Limb (tissue), 2 donors: ENCODE measurements at regions not wholly inside any gene's neighbourhood (a gene's known extent, or its start where the extent isn't known, plus 50 kb on each side); places are given as distances from the start of the nearest gene placed in this dataset.
"Not testable (repeated sequence)": the region's sequence is repeated elsewhere in the genome, so short reads cannot be mapped to it uniquely, and the experiment has no call there.

Experiments used
- DNase-seq, 2 donors: peaks; one replicate each; pipeline ENCODE4 v3.0.0-alpha.2; 2016; ENCODE audit errors: extremely low spot score in 2 of 2

DNA sequence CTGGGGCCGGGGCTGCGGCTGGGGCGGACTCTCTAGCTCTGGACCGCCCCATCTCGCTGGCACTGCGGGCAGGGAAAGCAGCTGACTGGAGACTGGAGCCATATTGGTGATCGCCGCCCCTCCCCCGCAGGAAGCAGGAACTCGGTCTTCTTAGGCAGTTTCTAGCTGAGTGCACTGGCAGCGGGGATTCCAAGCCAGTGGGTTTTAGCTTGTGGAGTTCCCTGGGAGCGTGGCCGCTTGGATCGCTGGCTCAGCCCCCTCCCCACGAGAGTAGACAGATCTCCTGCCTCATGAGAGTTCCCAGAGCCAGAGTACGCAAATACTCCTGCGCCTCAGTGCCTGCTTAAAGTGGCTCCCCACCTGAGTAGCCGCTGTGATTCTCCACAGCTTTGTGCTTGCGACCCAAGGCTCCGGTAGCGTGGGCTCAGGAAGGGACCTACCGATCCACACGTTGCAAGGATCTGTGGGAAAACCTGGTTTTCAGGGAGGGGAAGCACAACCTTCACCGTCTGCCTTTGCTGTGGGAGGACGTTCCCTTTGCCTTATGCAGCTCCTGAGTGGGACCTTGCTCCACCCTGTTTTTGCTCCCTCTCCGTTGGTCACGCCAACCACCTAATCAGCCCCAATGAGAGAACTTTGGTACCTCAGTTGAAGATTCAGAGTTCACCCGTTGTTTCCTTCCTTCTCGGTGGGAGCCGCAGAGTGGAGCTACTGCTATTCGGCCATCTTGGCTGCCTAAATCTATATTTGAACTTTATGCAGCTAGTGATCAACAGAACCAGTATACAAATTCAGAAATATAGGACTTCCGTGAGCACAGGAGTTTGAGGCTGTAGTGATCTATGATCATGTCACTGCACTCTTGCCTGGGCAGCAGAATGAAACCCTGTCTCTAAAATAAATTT is 803.9 kb upstream of the PCDH10 start:
- DNase-seq: no peak

DNA sequence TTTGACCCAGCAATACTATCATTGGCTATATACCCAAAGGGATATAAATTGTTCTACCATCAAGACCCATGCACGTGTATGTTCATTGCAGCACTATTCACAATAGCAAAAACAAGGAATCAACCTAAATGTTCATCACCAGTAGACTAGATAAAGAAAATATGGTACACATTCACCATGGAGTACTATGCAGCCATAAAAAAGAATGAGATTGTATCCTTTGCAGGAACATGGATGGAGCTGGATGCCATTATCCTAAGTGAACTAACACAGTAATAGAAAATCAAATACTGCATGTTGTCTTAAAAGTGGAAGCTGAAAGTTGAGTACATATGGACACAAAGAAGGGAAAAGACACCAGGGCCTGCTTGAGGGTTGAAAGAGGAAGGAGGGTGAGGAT is 803.1 kb upstream of the PCDH10 start:
- no peak for DNase-seq

DNA sequence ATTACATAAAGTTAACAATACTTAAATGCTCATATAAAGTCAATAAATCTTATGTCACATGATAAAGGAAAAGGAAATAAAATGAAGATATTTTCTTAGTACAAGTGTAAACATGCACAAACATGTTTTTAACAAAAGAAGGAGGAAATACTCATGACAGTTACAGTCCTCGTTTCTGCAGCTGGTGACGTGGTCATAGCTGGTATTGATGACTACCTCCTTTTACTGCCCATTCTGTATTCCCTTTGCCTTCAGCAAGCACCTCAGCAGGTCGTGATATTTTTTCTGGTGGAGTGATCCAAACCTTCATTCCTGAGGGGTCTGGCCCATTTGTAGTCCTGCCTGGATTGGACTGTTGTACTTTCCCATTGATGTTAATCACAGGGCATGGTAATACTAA is 797.5 kb upstream of the PCDH10 start:
- DNase-seq: not testable (repeated sequence)

DNA sequence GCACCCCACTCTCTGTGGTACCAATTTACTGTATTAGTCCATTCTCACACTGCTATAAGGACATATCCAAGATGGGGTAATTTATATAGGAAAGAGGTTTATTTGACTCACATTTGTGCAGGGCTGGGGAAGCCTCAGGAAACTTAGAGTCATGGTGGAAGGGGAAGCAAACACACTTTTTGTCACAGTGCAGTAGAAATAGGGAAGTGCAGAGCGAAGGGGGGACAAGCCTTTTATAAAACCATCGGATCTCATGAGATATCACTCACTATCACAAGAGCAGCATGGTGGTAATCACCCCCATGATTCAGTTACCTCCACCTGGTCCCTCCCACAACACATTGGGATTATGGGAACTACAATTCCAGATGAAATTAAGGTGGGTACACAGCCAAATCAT is 766.9 kb upstream of the PCDH10 start:
- no peak for DNase-seq

DNA sequence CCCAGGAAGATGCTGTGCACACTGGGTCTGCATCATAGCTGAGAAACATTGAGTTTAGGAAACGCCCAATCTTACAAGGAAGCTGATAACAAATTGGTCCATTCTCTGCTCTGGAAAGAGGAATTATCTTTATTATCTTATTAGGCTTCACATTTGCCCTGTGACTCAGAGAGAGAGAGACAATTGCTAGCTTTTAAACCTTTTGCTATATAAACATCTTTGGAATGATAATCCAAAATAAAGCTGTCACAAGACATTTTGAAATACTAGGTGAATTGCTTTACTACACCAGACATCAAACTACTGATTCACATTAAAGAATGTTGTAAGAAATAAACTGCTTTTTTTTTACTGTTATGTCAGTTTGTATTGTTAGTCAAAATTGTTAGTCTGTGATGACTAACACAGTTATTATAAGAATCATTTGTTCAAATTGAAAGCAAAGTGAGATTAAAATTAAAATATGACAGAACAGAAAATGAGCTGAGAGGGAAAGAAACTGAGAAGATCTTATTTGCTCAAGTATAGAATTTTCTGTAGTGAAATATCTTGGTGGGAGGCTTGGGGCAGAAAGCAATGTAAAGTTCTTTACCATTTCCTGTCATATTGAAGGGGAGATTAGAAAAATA is 765.4 kb upstream of the PCDH10 start:
- no peak for DNase-seq

DNA sequence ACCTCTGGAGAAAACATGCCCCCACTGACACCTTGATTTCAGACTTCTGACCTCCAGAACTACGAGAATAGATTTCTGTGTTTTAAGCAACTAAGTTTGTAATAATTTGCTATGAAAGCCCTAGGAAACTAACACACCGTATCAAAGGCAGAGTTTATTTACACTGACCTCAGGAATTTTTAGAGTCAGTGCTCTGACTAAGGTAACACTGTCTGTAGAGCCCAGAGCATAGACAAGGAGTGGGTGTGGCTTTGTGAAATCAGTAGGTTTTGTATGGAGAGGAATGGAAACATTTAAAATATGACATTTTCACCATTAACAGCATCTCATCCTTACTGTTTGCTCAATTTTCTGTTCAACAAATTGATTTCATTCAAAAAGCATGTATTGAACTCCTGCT is 764.4 kb upstream of the PCDH10 start:
- no peak for DNase-seq

DNA sequence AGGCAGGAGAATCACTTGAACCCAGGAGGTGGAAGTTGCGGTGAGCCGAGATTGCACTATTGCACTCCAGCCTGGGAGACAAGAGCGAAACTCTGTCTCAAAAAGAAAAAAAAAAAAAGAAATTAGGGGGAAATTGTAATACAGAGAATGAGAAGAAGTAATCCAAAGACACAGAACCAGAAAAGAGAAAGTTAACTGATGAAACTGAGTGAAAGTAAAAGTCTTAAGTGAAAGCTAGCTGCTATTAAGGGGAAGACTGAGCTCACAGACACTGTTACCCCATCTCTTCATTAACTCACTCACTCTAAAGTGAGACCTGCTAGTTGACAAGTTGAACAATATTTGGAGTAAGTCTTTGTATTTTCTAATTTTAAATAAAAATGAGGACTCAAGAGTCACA is 763.0 kb upstream of the PCDH10 start:
- DNase-seq: no peak

DNA sequence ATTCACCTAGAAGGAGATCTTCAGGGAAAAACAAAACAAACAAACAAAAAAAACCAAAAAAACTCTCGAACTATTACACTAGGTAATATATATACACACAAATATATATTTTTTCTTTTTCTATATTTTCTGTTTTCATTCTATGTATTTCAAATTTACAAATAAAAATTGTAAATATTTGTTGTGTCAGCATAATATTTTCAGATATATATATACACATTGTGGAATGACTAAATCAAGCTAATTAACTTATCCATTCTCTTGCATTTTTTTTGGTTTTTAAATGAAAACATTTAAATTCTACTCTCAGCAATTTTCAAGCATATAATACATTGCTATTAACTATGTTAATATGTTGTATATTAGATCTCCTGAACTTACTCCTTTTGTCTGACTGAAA is 762.0 kb upstream of the PCDH10 start:
- DNase-seq: no peak

DNA sequence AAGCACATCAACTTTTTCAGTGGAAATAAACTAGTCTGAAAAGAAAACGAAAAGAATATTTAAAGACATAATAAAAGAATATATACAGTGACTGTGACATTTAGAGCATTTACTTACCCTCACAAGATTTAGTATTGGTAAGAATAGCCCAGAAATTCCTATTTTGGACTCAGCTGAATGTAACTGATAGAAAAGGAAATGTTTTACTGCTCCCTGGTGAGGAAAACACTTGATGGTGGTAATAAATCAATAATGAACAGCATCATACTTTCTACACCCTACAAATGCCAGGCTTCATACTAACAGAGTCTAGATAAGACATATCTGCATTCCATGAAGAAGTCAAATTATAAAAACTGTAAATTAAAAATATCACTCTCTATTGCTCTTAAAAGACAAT is 753.5 kb upstream of the PCDH10 start:
- DNase-seq: no peak

DNA sequence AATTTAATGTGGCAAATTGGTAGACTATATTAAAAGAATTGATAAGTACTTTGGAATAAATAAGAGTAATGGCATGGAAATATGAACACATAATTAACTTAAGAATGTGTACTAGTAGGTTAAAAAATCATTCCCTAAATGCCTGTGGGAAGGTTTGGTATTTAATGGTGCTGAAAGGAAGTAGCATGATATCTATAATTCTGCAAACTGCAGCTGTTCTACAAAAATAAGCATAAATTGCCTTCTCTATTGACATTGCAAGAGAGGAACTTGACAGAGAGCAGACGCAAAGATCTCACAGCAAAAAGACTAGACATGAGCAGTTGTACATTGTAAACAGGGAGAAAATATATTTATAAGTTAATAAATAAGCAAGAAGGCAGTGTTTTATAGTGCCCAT is 752.5 kb upstream of the PCDH10 start:
- no peak for DNase-seq

DNA sequence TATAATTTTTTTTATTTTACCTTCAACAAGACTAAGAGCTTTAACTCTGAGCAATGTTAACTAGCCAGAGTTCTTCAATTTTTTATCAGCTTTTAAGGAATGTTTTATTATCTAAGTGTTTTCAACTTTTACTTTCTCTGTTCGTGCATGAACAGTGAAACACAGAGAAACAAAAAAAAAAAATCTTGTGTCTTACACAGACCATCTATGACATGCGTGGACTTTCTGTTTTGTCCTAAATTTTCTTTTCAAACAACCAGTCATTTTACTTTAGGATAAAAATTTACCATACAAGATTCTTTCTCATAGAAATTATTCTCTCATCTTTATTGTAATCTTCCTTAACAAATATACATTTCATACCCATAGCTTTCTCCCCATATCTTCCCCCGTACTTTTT is 731.9 kb upstream of the PCDH10 start:
- no peak for DNase-seq

DNA sequence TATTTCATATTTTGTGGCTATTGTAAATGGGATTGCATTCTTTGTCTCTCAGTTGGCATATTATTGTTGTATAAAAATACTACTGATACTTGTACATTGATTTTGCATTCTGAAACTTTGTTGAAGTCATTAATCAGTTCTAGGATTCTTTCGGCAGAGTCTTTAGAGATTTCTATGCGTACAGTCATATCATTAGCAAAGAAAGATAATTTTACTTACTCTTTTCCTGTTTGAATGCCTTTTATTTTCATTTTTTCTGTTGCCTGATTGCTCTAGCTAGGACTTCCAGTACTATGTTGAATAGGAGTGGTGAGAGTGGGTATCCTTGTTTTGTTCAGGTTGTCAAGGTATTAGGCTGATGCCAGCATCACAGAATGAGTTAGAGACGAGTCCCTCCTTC is 722.0 kb upstream of the PCDH10 start:
- DNase-seq: no peak

DNA sequence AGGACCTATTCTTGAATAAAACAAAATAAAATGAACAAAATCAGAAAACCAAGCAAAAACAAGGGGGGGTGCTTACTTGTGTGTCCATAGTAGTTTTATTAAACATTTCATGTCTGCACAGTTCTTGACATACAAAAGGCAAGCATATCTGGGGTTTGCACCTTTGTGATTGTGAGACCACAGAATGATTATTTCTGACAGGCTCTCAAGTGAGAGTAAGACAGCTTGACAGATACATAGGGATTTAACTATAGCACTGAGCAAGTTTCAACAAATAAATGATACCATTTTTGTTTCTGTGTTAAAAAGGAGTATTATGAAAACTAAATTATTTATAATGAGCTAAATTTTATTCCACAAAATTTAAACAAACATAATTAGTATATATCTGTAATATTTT is 712.0 kb upstream of the PCDH10 start:
- DNase-seq: no peak

DNA sequence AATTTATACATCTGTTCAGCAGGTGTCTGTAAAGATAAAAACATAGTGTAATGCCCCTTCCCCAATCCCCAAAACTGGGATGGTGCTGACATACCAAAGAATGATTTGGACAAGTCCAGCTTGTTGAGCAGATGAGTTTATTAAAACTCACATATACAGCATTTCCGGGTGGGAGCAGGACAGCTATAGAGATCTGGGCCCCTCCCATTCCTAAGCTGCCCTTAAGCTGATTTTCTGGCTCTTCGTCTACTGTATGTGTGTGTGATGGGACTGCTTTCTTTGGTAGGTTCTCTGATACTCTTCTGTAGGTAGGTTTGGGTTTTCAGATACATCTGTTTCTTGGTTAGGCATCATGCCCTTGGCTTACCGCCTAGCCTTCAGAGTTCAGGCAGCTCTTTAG is 703.7 kb upstream of the PCDH10 start:
- DNase-seq: no peak

DNA sequence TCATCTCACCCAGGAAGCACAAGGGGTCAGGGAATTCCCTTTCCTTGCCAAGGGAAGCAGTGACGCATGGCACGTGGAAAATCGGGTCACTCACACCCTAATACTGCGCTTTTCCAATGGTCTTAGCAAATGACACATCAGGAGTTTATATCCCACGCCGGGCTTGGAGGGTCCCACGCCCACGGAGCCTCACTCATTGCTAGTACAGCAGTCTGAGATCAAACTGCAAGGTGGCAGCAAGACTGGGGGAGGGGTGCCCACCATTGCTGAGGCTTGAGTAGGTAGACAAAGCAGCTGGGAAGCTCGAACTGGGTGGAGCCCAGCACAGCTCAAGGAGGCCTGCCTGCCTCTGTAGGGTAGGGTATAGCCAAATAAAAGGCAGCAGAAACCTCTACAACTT is 691.1 kb upstream of the PCDH10 start:
- not testable (repeated sequence) for DNase-seq

DNA sequence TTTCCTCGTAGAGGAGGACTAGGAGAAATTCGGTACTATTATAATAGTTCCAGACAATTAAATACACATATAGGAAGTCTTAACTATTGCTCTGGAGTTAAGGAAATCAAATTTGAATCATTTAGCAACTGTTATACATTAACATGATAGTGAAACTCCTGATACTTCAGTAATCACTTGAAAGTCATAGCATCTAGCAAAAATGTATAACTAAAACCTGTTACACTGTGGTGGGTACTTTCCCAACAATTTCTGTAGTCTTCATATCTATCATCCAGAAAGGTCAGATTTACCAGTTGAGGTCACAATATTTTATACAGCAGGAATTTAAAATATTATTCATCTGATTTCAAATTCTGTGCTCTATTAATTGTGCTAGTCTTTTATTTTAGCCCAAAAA is 669.6 kb upstream of the PCDH10 start:
- DNase-seq: no peak

DNA sequence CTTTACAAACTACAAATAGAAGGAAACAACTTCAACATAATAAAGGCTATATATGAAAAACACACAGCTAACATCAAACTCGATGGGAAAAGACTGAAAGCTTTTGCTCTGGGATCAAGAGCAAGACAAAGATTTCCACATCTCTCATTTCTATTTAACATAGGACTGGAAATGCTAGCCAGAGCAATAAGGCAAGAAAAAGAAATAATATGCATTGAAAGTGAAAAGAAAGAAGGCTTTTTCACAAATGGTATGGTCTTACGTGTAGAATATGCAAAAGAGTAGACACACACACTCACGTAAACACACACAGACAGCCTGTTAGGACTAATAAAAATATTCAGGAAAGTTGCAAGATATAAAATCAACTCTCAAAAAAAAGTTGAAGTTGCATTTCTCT is 660.5 kb upstream of the PCDH10 start:
- DNase-seq: no peak

DNA sequence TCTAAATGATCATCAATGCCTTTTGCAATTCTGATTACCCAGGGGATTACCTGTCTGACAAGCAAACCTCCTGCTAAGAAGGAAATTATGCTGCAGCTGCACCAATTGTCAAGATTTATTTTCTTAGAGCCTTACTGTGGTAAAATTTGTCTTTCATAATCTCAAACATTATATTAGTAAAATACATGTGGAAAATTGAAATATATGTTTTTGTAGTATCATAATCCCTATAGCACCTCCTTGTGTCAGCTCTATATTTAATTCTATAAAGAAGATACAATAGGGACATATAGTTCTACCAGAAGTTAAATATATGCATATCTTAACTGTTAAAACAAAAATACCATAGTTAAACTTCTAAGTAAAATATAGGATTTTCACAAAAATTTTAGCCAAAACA is 655.6 kb upstream of the PCDH10 start:
- DNase-seq: no peak

DNA sequence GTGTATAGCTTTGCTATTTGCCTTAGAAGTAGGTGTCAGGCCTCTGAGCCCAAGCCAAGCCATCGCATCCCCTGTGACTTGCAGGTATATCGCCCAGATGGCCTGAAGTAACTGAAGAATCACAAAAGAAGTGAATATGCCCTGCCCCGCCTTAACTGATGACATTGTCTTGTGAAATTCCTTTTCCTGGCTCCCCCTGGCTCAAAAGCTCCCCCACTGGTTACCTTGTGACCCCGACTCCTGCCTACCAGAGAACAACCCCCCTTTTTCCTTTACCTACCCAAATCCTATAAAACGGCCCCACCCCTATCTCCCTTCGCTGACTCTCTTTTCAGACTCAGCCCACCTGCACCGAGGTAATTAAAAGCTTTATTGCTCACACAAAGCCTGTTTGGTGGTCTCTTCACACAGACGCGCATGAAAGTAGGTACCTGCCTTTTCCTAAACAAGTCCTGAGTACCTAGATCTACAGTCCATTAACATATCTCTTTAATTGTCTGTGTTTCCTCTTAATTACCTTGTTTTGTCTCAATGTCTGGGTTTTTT is 653.8 kb upstream of the PCDH10 start:
- not testable (repeated sequence) for DNase-seq

DNA sequence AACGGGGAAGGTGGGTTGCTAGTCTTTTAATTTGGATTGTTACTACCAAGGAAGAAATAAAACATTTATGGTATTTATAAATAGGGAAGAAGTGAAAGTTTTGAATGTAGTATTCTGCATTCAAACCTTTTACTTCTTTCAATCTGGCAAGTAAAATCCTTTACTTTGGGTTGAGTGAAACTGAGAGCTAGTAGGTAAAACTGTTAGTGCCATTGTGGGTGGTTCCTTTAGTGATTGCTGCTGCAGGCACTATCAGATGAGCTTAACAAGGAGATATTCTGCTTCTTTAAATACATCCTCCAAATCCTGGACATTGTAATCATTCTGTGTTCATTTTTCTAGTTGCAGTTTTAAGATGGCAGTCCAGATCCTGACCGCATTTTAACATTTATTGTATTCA is 650.9 kb upstream of the PCDH10 start:
- DNase-seq: no peak

DNA sequence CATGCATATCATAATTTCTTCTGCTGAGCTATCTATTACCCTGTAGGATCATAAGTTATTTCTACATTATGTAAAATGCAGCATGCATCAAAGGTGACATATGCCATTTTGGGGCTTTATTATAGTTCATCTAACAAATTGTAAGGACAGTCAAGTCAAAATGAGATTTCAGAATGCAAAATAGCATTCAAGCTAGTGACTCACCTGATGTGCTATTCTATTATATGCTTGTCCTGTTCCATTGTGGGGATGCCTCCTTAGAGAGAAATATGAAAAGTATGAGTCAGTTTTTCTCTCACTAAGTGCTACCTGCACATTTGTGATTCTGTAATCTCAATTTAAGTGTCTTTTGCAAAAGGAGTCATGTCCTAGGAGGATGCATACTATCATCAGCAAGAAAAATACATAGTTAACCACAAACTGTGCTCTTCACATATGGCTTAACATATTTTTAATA is 647.0 kb upstream of the PCDH10 start:
- DNase-seq: no peak

DNA sequence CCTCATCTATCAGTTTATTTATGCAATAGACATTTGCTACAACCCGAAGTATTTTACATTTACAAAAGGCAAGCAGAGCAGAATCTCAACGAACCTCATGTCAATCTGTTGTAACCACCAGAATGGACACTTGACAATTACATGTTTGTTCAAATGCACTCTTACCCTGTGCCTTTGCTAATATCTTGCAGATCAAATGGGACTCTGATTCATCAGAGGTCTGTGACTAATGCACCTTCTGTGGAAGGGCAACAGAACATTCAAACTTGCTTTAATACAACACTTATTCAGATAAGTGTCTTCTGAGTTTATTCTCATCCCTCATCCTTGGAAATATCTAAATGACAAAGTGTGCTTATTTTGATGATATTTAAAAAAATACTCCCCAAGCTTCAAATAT is 644.7 kb upstream of the PCDH10 start:
- DNase-seq: no peak

DNA sequence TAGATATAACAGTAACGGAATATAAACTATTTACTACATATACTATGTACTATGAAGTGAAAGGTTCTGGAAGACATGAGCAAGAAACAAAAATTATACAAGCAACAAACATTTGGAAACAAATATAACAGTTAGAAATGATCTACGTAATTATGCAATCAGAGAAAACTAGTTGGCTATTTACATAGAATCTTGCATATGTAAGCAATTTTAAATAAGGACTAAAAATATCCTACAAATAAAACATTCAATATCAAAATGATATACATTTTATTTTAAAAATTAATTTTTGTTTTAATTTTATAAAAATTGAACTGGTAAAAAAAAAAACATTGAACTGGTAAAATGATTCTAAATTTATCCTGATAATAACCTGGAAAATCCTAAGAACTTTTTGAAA is 642.5 kb upstream of the PCDH10 start:
- DNase-seq: no peak
